GM19467 (cell line): ENCODE measurements at regions not wholly inside any gene's neighbourhood (a gene's known extent, or its start where the extent isn't known, plus 50 kb on each side); places are given as distances from the start of the nearest gene placed in this dataset.
"Not testable (repeated sequence)": the region's sequence is repeated elsewhere in the genome, so short reads cannot be mapped to it uniquely, and the experiment has no call there.

Experiments used
- ATAC-seq: cut with Tn5 transposase; IDR thresholded peaks from one replicate; pipeline ENCODE4 v1.9.1; 2021; ENCODE audit warnings: mild to moderate bottlenecking, moderate library complexity; ENCODE audit not compliant: unreplicated experiment

DNA sequence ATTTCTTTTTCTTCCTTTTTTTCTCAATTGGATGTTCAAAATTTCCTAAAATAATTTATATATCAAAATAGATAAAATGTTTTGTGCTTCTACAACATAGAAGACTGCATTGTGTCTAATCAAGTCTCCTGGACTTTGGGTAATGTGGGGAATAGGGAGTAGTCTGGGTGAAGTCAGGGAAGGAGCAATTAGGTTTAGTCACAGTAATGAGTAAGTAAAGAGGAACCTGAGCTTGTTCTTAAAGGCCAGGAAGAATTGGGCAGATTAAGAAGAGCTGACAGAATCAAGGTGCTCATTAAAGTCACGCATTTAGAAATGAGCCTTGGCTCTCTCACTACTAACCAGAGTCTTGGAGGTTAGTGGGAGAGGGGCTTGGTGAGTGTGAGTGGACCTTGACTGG, 233.3 kb upstream of the SSTR1 start:
- no peak for ATAC-seq

DNA sequence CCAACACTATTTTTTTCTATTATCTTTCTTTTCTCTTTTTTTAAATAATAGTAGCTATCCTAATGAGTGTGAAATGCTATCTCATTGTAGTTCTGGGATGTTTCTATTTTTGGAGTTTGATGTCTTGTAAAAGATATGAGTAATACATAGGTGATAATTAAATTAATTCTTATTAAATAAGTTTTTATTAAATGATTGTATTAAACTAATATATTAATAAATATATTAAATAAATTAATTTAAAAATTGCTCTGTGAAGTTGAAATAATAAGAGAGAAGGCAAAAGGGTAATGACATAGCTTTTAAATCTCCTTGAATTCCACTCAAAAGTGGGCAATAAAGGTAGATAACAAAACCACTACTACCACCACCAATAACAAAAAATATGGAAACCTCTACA, 230.2 kb upstream of the SSTR1 start:
- no peak for ATAC-seq

GRCh38 chr14:37985826-37986470, 221.8 kb upstream of the SSTR1 start:
- ATAC-seq, result no peak

- ATAC-seq, result no peak
Observed at GRCh38 chr14:37988472-37988871, 219.2 kb upstream of the SSTR1 start.

- no peak for ATAC-seq
Observed at GRCh38 chr14:37991027-37991426, 216.7 kb upstream of the SSTR1 start.

DNA sequence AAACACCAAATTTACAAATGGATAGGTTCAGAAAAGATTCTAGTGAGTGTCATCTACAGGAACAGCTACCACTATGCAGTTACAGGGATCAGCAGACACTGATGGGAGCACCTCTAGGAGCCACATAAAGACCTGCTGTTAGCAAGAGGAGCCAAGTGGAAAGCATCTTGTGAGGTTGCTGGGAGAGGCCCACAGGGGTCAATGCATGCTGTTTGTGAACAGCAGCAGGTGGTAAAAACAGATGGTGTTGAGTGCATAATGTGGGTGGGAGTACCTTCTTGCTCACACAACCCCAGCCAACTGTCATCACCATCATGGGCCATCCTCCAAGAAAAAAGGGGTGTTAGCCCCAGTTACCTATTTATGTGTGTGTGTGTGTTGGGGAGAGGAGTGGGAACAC, 215.2 kb upstream of the SSTR1 start:
- no peak for ATAC-seq

DNA sequence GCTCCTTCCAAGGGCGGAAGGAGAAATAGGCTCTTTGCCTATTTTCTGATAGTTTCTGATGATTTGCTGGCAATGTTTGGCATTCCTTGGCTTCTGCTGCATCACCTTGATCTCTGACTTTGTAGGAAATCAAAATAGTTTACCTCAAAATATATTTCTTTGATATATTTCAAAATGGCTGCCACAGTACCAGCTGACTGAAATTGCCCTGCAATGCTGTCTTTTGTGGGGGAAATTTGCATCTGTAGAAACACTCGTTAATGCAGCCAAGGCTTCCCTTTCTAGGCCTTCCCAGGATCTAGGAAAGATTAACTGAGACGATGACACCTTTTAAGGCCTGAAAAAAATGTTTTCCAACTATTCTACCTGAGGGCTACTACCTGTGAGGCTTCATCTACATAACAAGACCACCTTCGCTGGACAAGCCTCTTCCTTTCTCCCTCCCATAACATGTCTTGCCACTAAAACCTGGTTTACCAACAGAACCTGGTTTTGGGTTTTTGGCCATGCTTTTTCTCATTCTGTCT, 212.8 kb upstream of the SSTR1 start:
- ATAC-seq, result no peak

DNA sequence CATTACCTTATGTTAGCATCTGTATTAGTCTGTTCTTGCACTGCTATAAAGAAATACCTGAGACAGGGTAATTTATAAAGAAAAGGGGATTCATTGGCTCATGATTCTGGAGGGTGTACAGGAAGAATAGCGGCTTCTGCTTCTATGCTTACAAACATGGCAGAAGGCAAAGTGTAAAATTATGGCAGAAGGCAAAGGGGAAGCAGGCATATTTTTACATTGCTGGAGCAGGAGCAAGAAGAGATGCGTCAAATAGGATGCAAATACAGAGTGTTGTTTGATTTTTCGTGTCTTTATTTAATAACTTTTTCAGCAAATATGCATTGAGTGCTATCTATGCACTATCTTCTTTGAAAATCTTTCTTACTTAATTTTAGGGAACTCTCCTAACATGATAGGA, 210.7 kb upstream of the SSTR1 start:
- no peak for ATAC-seq

GRCh38 chr14:38000340-38000739, 207.4 kb upstream of the SSTR1 start:
- ATAC-seq, result no peak

GRCh38 chr14:38001501-38001900, 206.2 kb upstream of the SSTR1 start:
- no peak for ATAC-seq

DNA sequence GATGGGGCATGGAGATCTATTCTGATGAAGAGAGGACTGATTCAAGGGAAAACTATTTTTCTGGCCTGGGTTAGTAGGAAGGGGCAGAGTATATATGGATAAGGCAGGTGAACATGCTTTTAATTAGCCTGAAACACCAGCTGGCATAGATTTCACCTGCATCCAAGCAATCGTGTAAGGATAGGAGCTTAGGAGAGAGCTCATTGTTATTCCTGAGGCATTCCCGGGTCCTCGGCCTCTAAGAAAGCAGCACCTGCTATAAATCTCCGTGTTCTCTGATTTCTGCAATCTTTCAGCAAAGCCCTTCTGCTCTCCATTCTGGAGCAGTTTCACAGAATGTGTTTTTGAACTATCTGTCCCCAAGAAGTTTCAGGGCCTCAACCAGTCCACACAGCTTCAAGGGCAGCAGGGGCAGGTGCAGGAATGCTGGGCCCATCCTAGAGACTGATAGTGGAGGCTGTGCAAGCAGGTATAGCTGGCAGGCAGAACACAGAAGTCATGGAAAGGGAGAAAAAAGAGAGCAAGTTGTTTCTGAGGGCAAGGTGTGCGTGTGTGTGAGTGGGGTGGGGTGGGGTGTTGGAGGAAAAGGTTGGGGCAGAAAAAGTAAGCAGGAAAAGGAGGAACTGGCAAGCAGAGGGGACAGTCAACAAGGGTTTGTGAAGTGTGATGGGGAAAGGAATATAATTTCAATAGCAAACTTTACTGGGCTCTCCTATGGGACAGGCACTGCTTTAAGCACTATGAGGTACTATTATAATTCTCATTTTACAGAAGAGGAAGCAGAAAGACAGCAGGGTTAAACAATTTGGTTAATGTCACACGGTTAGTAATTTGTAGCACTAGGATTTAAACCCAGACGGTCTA, 203.7 kb upstream of the SSTR1 start:
- no peak for ATAC-seq

DNA sequence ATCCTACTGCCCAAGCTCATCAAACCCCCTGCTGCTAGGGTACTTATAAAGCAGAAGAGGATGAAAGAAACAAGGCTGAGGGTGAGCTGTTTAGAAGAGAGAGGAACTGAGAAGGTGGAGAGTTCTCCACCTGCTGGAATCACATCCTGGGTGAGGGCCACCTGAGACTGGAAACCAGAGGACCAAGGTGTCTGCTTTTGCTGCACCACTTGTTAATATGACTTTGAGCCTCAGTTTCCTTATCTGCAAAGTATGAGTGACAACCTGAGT, 203.2 kb upstream of the SSTR1 start:
- ATAC-seq, result no peak

GRCh38 chr14:38011156-38011555, 196.5 kb upstream of the SSTR1 start:
- not testable (repeated sequence) for ATAC-seq

DNA sequence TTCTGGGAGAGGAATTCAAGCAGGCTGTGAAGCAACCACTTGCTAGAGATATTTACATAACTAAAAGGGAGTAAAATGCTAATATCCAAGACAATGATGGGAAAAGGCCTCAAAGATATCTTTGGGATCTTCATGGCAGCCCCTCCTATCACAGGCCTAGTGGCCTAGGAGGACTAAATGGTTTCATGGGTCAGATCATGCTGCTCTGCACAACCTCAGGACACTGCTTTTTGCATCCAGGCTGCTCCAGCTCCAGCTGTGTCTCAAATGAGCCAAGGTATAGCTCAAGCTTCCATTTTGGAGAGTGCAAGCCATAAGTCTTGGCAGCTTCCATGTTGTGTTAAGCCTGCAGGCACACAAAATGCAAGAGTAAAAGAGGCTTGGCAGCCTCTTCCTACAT, 195.6 kb upstream of the SSTR1 start:
- ATAC-seq, result no peak

DNA sequence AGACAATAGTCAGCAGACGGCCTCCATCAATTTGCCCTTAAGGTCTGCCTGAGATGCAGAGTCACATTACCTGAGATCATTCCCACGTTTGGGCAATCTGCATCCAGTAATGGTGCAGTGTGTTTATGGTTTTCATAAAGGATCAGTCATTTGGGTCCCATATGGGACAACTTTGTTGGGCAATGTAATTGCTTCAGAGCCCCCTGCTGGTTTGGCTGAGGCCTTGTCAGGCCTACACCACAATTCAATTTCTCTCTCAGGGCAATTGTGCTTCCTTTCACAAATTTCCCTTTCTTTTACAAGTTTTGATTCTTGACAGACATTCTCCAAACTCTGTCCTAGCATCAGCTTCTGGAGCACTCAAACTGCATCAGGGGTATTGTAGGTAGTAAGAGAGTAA, 191.2 kb upstream of the SSTR1 start:
- ATAC-seq, result no peak

GRCh38 chr14:38021861-38022260, 185.8 kb upstream of the SSTR1 start:
- no peak for ATAC-seq

DNA sequence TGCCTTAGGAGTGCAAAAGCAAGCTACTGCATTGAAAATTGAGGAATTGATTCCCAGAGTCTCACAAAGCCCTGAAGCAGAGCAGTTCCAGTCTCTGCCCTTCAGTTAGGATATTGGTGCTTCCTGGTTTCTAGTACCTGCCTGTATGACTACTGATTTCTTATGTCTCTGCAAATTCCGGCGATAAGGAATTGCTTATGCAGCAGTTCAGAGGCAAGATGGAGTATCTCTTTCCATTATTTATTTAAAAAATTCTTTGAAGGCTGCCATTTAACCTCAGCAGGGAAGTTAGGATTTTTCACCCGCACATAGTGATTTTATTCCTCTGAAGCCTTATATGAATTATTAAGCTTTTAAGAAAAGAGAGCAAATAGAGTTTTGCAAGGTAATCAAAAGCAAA, 184.9 kb upstream of the SSTR1 start:
- no peak for ATAC-seq

GRCh38 chr14:38038171-38038570, 169.5 kb upstream of the SSTR1 start:
- ATAC-seq, result no peak

DNA sequence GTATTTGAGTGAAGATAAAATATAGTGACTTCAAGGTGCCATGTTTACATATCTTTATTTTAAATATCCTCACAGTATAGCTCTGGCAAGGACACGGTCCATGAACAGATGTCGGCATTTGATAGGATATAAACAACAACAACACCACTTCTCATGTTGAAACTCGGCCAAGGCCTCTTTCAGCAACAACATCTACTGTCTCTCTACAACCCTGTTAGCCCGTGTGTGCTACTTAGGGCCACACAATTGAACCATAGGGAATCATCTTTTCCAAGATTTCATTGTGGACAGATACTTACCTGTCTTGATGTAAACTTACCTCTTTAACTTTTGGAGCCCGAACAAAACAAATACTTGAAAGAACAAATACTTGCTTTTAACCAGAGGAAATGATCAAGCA, 168.7 kb upstream of the SSTR1 start:
- no peak for ATAC-seq

DNA sequence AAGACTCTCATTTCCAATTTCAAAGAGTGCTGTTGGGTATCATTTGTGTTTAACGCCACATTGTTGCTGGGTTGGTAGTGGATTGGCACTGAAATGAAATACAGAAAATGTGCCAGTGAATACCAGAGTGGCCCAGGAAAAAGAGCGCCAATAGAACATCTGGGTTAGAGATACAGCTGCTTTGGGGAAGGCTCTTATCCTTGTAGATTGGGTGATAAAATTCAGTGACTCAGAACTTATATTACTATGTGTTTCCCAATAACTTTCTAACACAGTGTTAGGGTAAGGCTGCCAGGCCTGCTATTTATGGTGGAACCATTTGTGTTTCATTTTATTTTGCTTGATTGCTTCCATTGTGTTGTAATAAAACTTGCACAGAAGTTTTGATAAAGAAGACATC, 168.2 kb upstream of the SSTR1 start:
- no peak for ATAC-seq

DNA sequence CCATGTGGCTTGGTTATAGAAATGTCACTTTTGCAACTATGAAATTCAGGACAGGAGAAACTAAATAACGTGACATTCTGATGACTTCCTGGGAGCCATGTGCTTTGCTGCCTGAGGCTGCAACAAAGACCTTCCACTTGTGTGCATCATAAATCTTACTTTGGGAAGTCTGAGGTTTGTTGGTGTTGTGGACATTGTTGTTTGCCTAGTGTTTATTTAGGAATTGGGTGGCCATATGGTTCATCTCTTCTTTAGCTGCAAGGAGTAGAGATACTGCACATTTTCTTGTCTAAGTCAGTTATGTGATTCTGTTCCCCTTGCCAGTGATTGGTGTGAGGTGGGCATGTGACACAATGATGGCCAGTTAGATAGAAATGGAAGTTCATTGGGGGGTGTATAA, 167.3 kb upstream of the SSTR1 start:
- ATAC-seq, result no peak

DNA sequence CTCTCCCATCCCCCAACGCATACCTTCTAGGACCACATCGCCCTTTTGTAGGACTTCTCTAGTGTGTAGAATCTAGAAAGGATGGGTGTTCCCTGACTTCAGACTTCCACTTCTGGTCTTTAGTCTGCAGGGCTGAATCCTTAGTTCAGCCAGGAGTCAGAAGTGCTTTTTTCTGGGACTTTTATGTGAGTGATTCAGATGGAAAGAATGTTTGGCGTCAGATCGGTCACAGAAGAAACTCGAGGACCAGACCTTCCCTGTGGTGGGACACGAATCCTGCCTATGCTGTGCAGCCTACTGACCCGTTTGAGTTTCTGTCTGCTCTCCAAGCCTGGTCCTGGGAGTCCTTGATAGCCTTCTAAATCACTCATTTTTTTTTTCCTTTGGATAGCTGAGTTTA, 165.4 kb upstream of the SSTR1 start:
- ATAC-seq, result no peak

GRCh38 chr14:38044710-38045109, 163.0 kb upstream of the SSTR1 start:
- no peak for ATAC-seq
